Choroid plexus epithelial cell (primary cell): ENCODE measurements at regions not wholly inside any gene's neighbourhood (a gene's known extent, or its start where the extent isn't known, plus 50 kb on each side); places are given as distances from the start of the nearest gene placed in this dataset.

Experiments
- DNase-seq: peaks from one replicate; pipeline ENCODE4 v3.0.0-alpha.2; 2010; ENCODE audit warnings: low read depth
- H3K4me3 ChIP-seq: 2 replicates; pipeline ENCODE4 v1.5.1; 2011; ENCODE audit warnings: low read depth, mild to moderate bottlenecking, control low read depth, low read length, moderate library complexity
- CTCF ChIP-seq: conservative IDR thresholded peaks from 2 replicates; pipeline ENCODE4 v1.5.1; 2011; ENCODE audit warnings: low read depth, mild to moderate bottlenecking, control low read depth, inconsistent platforms, low read length, moderate library complexity

DNA sequence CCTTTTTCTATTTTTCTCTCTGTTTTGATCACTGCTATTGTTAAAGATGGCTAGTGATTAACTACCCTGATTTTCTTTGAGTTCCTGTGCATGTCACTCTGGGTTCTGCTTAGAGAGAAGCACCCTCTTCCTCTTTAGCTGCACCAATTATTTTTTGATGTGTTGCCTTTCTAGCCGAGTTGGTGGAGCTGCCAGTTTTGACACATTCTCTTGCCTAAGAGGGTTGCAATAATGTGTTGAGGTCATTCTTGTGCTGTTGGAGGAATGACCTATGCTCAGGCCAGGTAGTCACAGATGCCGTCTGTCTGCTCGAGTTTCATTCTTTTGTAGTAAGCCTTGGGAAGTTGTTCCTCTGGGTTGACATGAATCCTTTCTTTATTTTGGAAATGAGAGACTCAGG lies 84.6 kb upstream of the DPH6 start:
- peak; percentile 80 for DNase-seq
- H3K4me3 ChIP-seq: no peak overlapping the region

GRCh38 chr15:35630985-35631384 lies 85.0 kb upstream of the DPH6 start:
- DNase-seq: no peak
- H3K4me3 ChIP-seq: no peak overlapping the region
- no peak for TF ChIP-seq CTCF

More for the DNA sequence above, 84.6 kb upstream of the DPH6 start:
- no peak for TF ChIP-seq CTCF

GRCh38 chr15:35633677-35634076 lies 87.7 kb upstream of the DPH6 start:
- DNase-seq: no peak
- H3K4me3 ChIP-seq: no peak overlapping the region
- no peak for TF ChIP-seq CTCF

DNA sequence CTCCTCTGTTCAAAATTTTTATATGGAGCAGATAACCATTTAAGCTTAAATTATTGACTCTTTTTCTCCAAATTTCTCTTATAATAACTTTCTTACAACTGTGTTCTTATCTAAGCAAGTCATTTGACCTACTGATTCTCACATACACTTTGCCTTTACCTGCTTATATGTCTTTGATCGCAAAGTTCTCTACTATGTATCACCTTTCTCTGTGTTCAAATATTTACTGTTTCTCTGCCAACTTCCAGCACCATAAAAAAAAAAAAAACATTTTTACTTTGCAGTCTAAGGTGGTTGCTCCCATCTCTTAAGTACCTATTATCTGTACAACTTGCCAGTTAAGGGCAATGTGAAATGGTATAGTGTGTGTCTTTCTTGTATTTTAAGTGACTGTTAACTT lies 100.8 kb upstream of the DPH6 start:
- TF ChIP-seq CTCF: no peak
- no peak overlapping the region for H3K4me3 ChIP-seq
- DNase-seq: no peak

GRCh38 chr15:35647303-35647702 lies 101.3 kb upstream of the DPH6 start:
- no peak overlapping the region for H3K4me3 ChIP-seq
- no peak for DNase-seq
- no peak for TF ChIP-seq CTCF

GRCh38 chr15:35648941-35649340 lies 103.0 kb upstream of the DPH6 start:
- no peak for DNase-seq
- no peak overlapping the region for H3K4me3 ChIP-seq
- no peak for TF ChIP-seq CTCF

- H3K4me3 ChIP-seq: no peak overlapping the region
- no peak for TF ChIP-seq CTCF
- DNase-seq: no peak
Measured at GRCh38 chr15:35649575-35649974, 103.6 kb upstream of the DPH6 start.
